HEK293 (cell line): ENCODE measurements at regions not wholly inside any gene's neighbourhood (a gene's known extent, or its start where the extent isn't known, plus 50 kb on each side); places are given as distances from the start of the nearest gene placed in this dataset.

Source experiments
- GLI4 ChIP-seq: fragments of 450-650 bp; formaldehyde crosslinking; IDR thresholded peaks from 2 replicates; pipeline ENCODE4 v1.5.1; 2016; ENCODE audit warnings: missing biosample characterization, missing genetic modification characterization
- SCRT1 ChIP-seq: fragments of 450-650 bp; formaldehyde crosslinking; IDR thresholded peaks from 2 replicates; pipeline ENCODE4 v1.5.1; 2016; ENCODE audit warnings: missing biosample characterization, missing genetic modification characterization, borderline replicate concordance
- SETDB1 ChIP-seq: IDR thresholded peaks from one replicate; pipeline ENCODE4 v1.6.1; 2017; ENCODE audit warnings: mild to moderate bottlenecking, low read length, moderate library complexity, mixed read lengths; ENCODE audit not compliant: insufficient read length
- TCF7L2 ChIP-seq: IDR thresholded peaks from 2 replicates; pipeline ENCODE4 v1.6.1; 2011; ENCODE audit warnings: low read depth, mild to moderate bottlenecking, inconsistent platforms, low read length, moderate library complexity, borderline replicate concordance
- ZBTB1 ChIP-seq: fragments of 450-650 bp; formaldehyde crosslinking; IDR thresholded peaks from 2 replicates; pipeline ENCODE4 v1.5.1; 2016; ENCODE audit warnings: missing biosample characterization, missing genetic modification characterization
- ZFP37 ChIP-seq: fragments of 450-650 bp; formaldehyde crosslinking; IDR thresholded peaks from 2 replicates; pipeline ENCODE4 v1.5.1; 2016; ENCODE audit warnings: missing biosample characterization, missing genetic modification characterization
- ZNF10 ChIP-seq: fragments of 450-650 bp; formaldehyde crosslinking; IDR thresholded peaks from 2 replicates; pipeline ENCODE4 v1.5.1; 2017; ENCODE audit warnings: missing biosample characterization, missing genetic modification characterization
- ZNF114 ChIP-seq: fragments of 450-650 bp; formaldehyde crosslinking; IDR thresholded peaks from 2 replicates; pipeline ENCODE4 v1.5.0; 2017; ENCODE audit warnings: missing biosample characterization, missing genetic modification characterization
- ZNF140 ChIP-seq: fragments of 450-650 bp; formaldehyde crosslinking; IDR thresholded peaks from 2 replicates; pipeline ENCODE4 v1.5.1; 2016; ENCODE audit warnings: missing biosample characterization, missing genetic modification characterization
- ZNF148 ChIP-seq: fragments of 450-650 bp; formaldehyde crosslinking; IDR thresholded peaks from 2 replicates; pipeline ENCODE4 v1.5.0; 2017; ENCODE audit warnings: missing biosample characterization, missing genetic modification characterization, borderline replicate concordance
- ZNF221 ChIP-seq: fragments of 450-650 bp; formaldehyde crosslinking; IDR thresholded peaks from 2 replicates; pipeline ENCODE4 v1.5.1; 2017; ENCODE audit warnings: missing biosample characterization, missing genetic modification characterization, borderline replicate concordance
- ZNF23 ChIP-seq: fragments of 450-650 bp; formaldehyde crosslinking; IDR thresholded peaks from 2 replicates; pipeline ENCODE4 v1.5.1; 2016; ENCODE audit warnings: missing biosample characterization, missing genetic modification characterization, borderline replicate concordance
- ZNF529 ChIP-seq: fragments of 450-650 bp; formaldehyde crosslinking; IDR thresholded peaks from 2 replicates; pipeline ENCODE4 v1.5.1; 2017; ENCODE audit warnings: missing genetic modification characterization, missing biosample characterization; ENCODE audit not compliant: insufficient replicate concordance
- ZNF530 ChIP-seq: fragments of 450-650 bp; formaldehyde crosslinking; IDR thresholded peaks from 2 replicates; pipeline ENCODE4 v1.5.1; 2016; ENCODE audit warnings: low read depth, missing biosample characterization, missing genetic modification characterization
- ZNF544 ChIP-seq: fragments of 450-650 bp; formaldehyde crosslinking; IDR thresholded peaks from 2 replicates; pipeline ENCODE4 v1.5.0; 2017; ENCODE audit warnings: missing biosample characterization, missing genetic modification characterization
- ZNF548 ChIP-seq: fragments of 450-650 bp; formaldehyde crosslinking; IDR thresholded peaks from 2 replicates; pipeline ENCODE4 v1.5.1; 2016; ENCODE audit warnings: missing biosample characterization, missing genetic modification characterization
- ZNF580 ChIP-seq: fragments of 450-650 bp; formaldehyde crosslinking; IDR thresholded peaks from 2 replicates; pipeline ENCODE4 v1.5.1; 2016; ENCODE audit warnings: missing biosample characterization, missing genetic modification characterization
- ZNF645 ChIP-seq: fragments of 450-650 bp; formaldehyde crosslinking; IDR thresholded peaks from 2 replicates; pipeline ENCODE4; 2016; ENCODE audit warnings: missing biosample characterization, missing genetic modification characterization
- ZNF768 ChIP-seq: fragments of 450-650 bp; formaldehyde crosslinking; IDR thresholded peaks from 2 replicates; pipeline ENCODE4 v1.5.1; 2018; ENCODE audit warnings: missing biosample characterization, mild to moderate bottlenecking, missing genetic modification characterization
- ZNF830 ChIP-seq: fragments of 450-650 bp; IDR thresholded peaks from 2 replicates; pipeline ENCODE4 v1.5.0; 2018; ENCODE audit warnings: missing biosample characterization, missing genetic modification characterization, low read depth, mild to moderate bottlenecking, moderate library complexity
- ZNF837 ChIP-seq: fragments of 450-650 bp; formaldehyde crosslinking; IDR thresholded peaks from 2 replicates; pipeline ENCODE4 v1.5.1; 2016; ENCODE audit warnings: missing biosample characterization, missing genetic modification characterization
- ZXDB ChIP-seq: fragments of 450-650 bp; formaldehyde crosslinking; IDR thresholded peaks from 2 replicates; pipeline ENCODE4 v1.5.1; 2016; ENCODE audit warnings: missing biosample characterization, missing genetic modification characterization
- TF ChIP-seq, protein P1 (sequence below): fragments of 450-650 bp; formaldehyde crosslinking; IDR thresholded peaks from 2 replicates; pipeline ENCODE4 v1.5.1; 2016; ENCODE audit warnings: missing biosample characterization, missing genetic modification characterization
- TF ChIP-seq, protein P2 (sequence below): fragments of 450-650 bp; formaldehyde crosslinking; IDR thresholded peaks from 2 replicates; pipeline ENCODE4 v1.5.1; 2016; ENCODE audit warnings: missing biosample characterization, missing genetic modification characterization, borderline replicate concordance
- TF ChIP-seq, protein P3 (sequence below): fragments of 450-650 bp; formaldehyde crosslinking; IDR thresholded peaks from 2 replicates; pipeline ENCODE4 v1.5.1; 2016; ENCODE audit warnings: missing biosample characterization, missing genetic modification characterization

DNA sequence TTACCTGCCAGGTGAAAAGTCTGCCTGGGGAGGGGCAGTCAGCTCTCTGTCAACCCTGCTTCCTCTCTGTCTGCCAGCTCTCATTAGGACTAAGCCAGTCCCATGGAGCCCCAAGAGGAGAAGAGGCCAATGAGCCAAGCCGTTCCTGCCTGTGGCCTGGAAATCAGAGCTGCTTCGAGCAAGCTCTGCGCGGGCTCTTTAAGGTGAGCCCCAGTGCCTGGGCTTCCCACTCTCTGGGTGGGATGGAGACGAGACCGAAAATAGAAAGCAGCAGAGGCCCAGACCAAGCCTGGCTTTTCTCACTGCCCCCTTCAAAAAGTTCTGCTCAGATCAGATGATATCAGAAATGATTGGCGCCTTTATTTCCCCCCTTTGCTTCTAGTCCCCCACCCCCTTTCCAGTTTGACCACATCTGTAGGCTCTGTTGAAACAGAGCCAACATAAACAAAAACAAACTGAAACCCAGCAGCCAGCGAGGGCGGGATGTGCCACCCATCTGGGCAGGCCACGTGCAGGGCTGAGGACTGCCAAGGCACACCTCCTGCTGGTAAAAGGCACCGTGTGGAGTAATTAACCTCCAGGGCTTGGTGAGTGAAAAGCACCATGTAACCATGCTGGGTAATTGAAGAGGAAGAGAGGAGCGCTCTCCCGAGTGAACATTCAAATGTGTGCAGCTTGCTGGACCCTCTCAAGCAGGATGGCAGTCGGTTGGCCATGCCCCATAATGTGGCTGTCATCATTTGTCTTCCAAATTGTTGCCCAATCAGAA lies 471.0 kb upstream of the PROK2 start (continued):
- TF ChIP-seq, protein P1, sequence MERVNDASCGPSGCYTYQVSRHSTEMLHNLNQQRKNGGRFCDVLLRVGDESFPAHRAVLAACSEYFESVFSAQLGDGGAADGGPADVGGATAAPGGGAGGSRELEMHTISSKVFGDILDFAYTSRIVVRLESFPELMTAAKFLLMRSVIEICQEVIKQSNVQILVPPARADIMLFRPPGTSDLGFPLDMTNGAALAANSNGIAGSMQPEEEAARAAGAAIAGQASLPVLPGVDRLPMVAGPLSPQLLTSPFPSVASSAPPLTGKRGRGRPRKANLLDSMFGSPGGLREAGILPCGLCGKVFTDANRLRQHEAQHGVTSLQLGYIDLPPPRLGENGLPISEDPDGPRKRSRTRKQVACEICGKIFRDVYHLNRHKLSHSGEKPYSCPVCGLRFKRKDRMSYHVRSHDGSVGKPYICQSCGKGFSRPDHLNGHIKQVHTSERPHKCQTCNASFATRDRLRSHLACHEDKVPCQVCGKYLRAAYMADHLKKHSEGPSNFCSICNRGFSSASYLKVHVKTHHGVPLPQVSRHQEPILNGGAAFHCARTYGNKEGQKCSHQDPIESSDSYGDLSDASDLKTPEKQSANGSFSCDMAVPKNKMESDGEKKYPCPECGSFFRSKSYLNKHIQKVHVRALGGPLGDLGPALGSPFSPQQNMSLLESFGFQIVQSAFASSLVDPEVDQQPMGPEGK = peak; percentile 64
- TF ChIP-seq ZNF114 (tag by site-specific recombination) (no peak), ZBTB1 (tag by site-specific recombination) (no peak), ZNF580 (tag by site-specific recombination) (peak; percentile 29; the same call in 1 of the 2 replicates), ZFP37 (tag by site-specific recombination) (no peak), ZNF530 (tag by site-specific recombination) (no peak), ZNF10 (tag by site-specific recombination) (no peak), ZNF645 (no peak), ZXDB (tag by site-specific recombination) (peak; percentile 54), ZNF140 (tag by site-specific recombination) (no peak), TCF7L2 (no peak), ZNF544 (no peak), SCRT1 (no peak), SETDB1 (no peak), ZNF221 (tag by site-specific recombination) (no peak), ZNF837 (tag by site-specific recombination) (no peak), ZNF529 (tag by site-specific recombination) (no peak), ZNF148 (tag by site-specific recombination) (no peak), ZNF548 (tag by site-specific recombination) (no peak), ZNF23 (tag by site-specific recombination) (no peak), ZNF830 (tag by site-specific recombination) (no peak), ZNF768 (no peak), GLI4 (tag by site-specific recombination) (no peak)
- TF ChIP-seq, protein P2, sequence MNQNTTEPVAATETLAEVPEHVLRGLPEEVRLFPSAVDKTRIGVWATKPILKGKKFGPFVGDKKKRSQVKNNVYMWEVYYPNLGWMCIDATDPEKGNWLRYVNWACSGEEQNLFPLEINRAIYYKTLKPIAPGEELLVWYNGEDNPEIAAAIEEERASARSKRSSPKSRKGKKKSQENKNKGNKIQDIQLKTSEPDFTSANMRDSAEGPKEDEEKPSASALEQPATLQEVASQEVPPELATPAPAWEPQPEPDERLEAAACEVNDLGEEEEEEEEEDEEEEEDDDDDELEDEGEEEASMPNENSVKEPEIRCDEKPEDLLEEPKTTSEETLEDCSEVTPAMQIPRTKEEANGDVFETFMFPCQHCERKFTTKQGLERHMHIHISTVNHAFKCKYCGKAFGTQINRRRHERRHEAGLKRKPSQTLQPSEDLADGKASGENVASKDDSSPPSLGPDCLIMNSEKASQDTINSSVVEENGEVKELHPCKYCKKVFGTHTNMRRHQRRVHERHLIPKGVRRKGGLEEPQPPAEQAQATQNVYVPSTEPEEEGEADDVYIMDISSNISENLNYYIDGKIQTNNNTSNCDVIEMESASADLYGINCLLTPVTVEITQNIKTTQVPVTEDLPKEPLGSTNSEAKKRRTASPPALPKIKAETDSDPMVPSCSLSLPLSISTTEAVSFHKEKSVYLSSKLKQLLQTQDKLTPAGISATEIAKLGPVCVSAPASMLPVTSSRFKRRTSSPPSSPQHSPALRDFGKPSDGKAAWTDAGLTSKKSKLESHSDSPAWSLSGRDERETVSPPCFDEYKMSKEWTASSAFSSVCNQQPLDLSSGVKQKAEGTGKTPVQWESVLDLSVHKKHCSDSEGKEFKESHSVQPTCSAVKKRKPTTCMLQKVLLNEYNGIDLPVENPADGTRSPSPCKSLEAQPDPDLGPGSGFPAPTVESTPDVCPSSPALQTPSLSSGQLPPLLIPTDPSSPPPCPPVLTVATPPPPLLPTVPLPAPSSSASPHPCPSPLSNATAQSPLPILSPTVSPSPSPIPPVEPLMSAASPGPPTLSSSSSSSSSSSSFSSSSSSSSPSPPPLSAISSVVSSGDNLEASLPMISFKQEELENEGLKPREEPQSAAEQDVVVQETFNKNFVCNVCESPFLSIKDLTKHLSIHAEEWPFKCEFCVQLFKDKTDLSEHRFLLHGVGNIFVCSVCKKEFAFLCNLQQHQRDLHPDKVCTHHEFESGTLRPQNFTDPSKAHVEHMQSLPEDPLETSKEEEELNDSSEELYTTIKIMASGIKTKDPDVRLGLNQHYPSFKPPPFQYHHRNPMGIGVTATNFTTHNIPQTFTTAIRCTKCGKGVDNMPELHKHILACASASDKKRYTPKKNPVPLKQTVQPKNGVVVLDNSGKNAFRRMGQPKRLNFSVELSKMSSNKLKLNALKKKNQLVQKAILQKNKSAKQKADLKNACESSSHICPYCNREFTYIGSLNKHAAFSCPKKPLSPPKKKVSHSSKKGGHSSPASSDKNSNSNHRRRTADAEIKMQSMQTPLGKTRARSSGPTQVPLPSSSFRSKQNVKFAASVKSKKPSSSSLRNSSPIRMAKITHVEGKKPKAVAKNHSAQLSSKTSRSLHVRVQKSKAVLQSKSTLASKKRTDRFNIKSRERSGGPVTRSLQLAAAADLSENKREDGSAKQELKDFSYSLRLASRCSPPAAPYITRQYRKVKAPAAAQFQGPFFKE (tag by site-specific recombination) = no peak
- TF ChIP-seq, protein P3, sequence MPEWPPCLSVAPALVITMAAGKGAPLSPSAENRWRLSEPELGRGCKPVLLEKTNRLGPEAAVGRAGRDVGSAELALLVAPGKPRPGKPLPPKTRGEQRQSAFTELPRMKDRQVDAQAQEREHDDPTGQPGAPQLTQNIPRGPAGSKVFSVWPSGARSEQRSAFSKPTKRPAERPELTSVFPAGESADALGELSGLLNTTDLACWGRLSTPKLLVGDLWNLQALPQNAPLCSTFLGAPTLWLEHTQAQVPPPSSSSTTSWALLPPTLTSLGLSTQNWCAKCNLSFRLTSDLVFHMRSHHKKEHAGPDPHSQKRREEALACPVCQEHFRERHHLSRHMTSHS = no peak
